Sigmoid colon (tissue), 4 donors: ENCODE measurements at regions not wholly inside any gene's neighbourhood (a gene's known extent, or its start where the extent isn't known, plus 50 kb on each side); places are given as distances from the start of the nearest gene placed in this dataset.

Source experiments
- CTCF ChIP-seq, 4 experiments: fragments of 450-650 bp in 3 of 4; fragments of 200-600 bp in 1 of 4; IDR thresholded peaks; one replicate each; pipeline ENCODE4 v1.5.1; 2016 to 2019; ENCODE audit warnings: antibody characterized with exemption in 4 of 4, mild to moderate bottlenecking in 3 of 4, moderate library complexity in 2 of 4
- EP300 ChIP-seq, 4 donors: sonication (generic); formaldehyde crosslinking; IDR thresholded peaks; one replicate each; pipeline ENCODE4 v1.6.1; 2017; ENCODE audit warnings: antibody characterized with exemption in 4 of 4

GRCh38 chr15:39053480-39053879 is 488.9 kb upstream of the RASGRP1 start:
- no peak for TF ChIP-seq CTCF (IDR thresholded peaks at IDR 0.05)
- no peak for TF ChIP-seq EP300 (IDR thresholded peaks at IDR 0.05)
